Transverse colon (tissue), 4 donors: ENCODE measurements at regions not wholly inside any gene's neighbourhood (a gene's known extent, or its start where the extent isn't known, plus 50 kb on each side); places are given as distances from the start of the nearest gene placed in this dataset.
"Not testable (repeated sequence)": the region's sequence is repeated elsewhere in the genome, so short reads cannot be mapped to it uniquely, and the experiment has no call there.

Experiments
- CTCF ChIP-seq, 5 experiments: fragments of 200-600 bp in 3 of 5; fragments of 450-650 bp in 2 of 5; sonication (generic) in 3 of 5; IDR thresholded peaks; 1 replicate in 2 of 5; 2 replicates in 3 of 5; pipeline ENCODE4 v1.5.1; 2016 to 2017; ENCODE audit warnings: antibody characterized with exemption in 5 of 5, inconsistent platforms in 3 of 5, mild to moderate bottlenecking in 2 of 5, moderate library complexity in 1 of 5
- EP300 ChIP-seq: sonication (generic); formaldehyde crosslinking; IDR thresholded peaks from one replicate; pipeline ENCODE4 v1.6.1; 2017; ENCODE audit warnings: antibody characterized with exemption, low read depth
- POLR2A ChIP-seq: fragments of 450-650 bp; IDR thresholded peaks from one replicate; pipeline ENCODE4 v1.6.1; 2016; ENCODE audit warnings: antibody characterized with exemption, mild to moderate bottlenecking, moderate library complexity
- POLR2AphosphoS5 ChIP-seq, 3 donors: sonication (generic); formaldehyde crosslinking; IDR thresholded peaks; one replicate each; pipeline ENCODE4 v1.6.1; 2016; ENCODE audit warnings: antibody characterized with exemption in 3 of 3

- TF ChIP-seq CTCF (IDR thresholded peaks at IDR 0.05); POLR2A; POLR2AphosphoS5 (IDR thresholded peaks at IDR 0.05); EP300: not testable (repeated sequence)
Measured at GRCh38 chr4:3947761-3948160, 181.6 kb downstream of the ADRA2C start.
